ENCODE measurements at regions not wholly inside any gene's neighbourhood (a gene's known extent, or its start where the extent isn't known, plus 50 kb on each side); places are given as distances from the start of the nearest gene placed in this dataset.

DNA sequence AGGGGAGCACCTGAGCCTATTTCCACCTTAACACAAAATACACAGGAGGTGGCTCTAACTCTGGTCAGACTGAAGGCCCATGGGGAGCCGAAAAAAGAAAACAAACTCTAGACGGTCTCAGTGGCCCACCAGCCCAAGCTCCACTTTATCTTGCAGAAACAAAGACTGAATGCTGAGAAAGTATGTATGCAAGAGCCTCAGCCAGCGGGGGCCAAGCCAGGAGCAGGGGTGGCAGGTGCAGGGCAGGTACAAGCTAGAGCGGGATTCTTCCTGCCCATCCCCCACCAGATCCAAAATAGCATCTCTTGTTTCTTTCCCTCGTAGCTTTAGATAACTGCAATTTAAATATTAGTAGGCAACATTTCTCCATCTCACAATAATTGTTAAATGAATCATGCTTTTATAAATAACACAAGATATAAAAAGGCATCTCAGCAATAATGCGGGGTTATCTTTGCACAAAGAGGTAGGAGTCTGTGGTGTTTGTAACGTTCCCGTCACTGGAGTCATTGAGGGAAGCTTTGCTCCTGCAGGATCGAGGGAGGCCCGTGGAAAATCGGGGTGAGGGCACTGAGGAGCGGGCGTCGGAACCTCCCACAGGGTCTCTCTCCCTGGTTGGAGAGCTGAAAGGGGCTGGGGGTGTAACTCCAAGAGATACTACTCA is 418.0 kb downstream of the SHANK2 start:
- Histone ChIP-seq H3K4me1 (ENCODE audit: insufficient read depth) (no peaks in the 10 kb centered on the region), H3K4me3 (no peak overlapping the region), H3K27ac (no peak overlapping the region), H3K9me3 (ENCODE audit: low read depth) (no peaks in the 10 kb centered on the region), H3K27me3 (no peaks in the 10 kb centered on the region), H4K20me1 (ENCODE audit: insufficient read depth, poor library complexity, severe bottlenecking) (no peaks in the 10 kb centered on the region), H2AFZ (no peak overlapping the region), H3K36me3 (replicated peaks; ENCODE audit: insufficient read depth, low read depth) (no peaks in the 10 kb centered on the region), H3K79me2 (no peaks in the 10 kb centered on the region), H3K9me2 (replicated peaks; ENCODE audit: insufficient read depth) (no peaks in the 10 kb centered on the region), H3K4me2 (no peak overlapping the region)
- DNase-seq (ENCODE audit: low spot score), result no peak
- 87% methylated on average over 14 of the region's 14 CpGs for WGBS (ENCODE audit: low lambda C conversion rate, missing lambda C conversion rate)
- no peak for TF ChIP-seq EZH2phosphoT487 (IDR thresholded peaks at IDR 0.05; ENCODE audit: low read depth, severe bottlenecking, unreplicated experiment)

DNA sequence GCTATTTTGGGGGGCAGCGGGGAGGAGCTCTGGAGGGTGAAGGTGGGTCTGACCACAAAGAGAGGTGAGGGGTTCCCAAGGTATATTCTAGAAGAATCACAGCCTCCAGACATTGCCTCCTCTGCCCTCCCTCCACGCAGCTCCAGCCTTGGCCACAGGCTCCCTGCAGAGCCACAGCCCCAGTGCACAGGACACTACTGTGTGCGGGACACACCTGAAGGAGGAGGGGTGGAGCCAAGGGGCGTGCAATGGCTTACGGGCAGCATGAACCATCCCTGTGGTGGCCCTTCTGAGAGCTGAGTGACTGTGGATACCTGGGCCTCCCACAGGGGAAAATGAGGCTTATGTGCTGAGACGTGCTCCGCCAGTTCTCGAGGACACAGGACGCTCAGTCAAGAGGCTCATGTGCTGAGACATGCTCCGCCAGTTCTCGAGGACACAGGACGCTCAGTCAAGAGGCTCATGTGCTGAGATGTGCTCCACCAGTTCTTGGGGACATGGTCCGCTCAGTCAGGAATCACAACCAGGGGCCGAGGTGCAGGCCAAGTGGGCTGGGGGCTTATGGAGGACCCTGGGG is 417.3 kb downstream of the SHANK2 start:
- H3K4me3 ChIP-seq, result no peak overlapping the region
- no peaks in the 10 kb centered on the region for H4K20me1 ChIP-seq (ENCODE audit: insufficient read depth, poor library complexity, severe bottlenecking)
- H3K27ac ChIP-seq, result no peak overlapping the region
- 94% methylated on average over 14 of the region's 14 CpGs for WGBS (ENCODE audit: low lambda C conversion rate, missing lambda C conversion rate)
- TF ChIP-seq, protein P1, sequence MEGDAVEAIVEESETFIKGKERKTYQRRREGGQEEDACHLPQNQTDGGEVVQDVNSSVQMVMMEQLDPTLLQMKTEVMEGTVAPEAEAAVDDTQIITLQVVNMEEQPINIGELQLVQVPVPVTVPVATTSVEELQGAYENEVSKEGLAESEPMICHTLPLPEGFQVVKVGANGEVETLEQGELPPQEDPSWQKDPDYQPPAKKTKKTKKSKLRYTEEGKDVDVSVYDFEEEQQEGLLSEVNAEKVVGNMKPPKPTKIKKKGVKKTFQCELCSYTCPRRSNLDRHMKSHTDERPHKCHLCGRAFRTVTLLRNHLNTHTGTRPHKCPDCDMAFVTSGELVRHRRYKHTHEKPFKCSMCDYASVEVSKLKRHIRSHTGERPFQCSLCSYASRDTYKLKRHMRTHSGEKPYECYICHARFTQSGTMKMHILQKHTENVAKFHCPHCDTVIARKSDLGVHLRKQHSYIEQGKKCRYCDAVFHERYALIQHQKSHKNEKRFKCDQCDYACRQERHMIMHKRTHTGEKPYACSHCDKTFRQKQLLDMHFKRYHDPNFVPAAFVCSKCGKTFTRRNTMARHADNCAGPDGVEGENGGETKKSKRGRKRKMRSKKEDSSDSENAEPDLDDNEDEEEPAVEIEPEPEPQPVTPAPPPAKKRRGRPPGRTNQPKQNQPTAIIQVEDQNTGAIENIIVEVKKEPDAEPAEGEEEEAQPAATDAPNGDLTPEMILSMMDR (IDR thresholded peaks at IDR 0.05; ENCODE audit: poor library complexity), result no peak
- no peak for TF ChIP-seq EZH2 (IDR thresholded peaks at IDR 0.05; ENCODE audit: borderline replicate concordance)
- no peak for TF ChIP-seq EZH2phosphoT487 (IDR thresholded peaks at IDR 0.05; ENCODE audit: low read depth, severe bottlenecking, unreplicated experiment)
- no peaks in the 10 kb centered on the region for H3K9me3 ChIP-seq (ENCODE audit: low read depth)
- no peaks in the 10 kb centered on the region for H3K9me2 ChIP-seq (replicated peaks; ENCODE audit: insufficient read depth)
- H3K79me2 ChIP-seq, result no peaks in the 10 kb centered on the region
- H3K4me1 ChIP-seq (ENCODE audit: insufficient read depth), result no peaks in the 10 kb centered on the region
- H3K4me2 ChIP-seq, result no peak overlapping the region
- no peak overlapping the region for H2AFZ ChIP-seq
- H3K27me3 ChIP-seq, result no peaks in the 10 kb centered on the region
- no peak for DNase-seq (ENCODE audit: low spot score)
- H3K36me3 ChIP-seq (replicated peaks; ENCODE audit: insufficient read depth, low read depth), result no peaks in the 10 kb centered on the region

DNA sequence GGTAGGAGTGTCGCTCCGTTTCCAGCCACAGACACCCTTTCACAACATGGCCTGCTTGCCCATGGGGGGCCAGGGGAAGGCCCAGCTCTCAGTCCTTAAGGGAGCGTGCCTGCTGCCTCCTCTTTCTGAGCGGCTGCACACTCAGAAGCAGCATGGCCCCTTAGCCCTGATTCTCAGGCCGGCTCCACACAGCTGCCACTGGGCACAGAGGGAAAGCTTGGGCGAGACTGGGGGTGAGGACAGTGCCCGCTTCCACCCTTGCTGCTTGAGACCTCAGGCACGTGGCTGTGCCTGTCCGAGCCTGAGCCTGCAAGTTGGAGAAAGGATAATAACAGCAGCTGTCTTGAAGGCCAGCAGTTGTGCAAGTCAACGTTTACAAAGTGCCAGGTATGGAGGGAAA is 416.3 kb downstream of the SHANK2 start:
- no peak overlapping the region for H3K4me3 ChIP-seq
- H3K9me3 ChIP-seq (ENCODE audit: low read depth), result no peaks in the 10 kb centered on the region
- H3K79me2 ChIP-seq, result no peaks in the 10 kb centered on the region
- H3K27me3 ChIP-seq, result no peaks in the 10 kb centered on the region
- H3K4me2 ChIP-seq, result no peak overlapping the region
- no peaks in the 10 kb centered on the region for H3K36me3 ChIP-seq (replicated peaks; ENCODE audit: insufficient read depth, low read depth)
- no peak overlapping the region for H3K27ac ChIP-seq
- no peak for DNase-seq (ENCODE audit: low spot score)
- no peak overlapping the region for H2AFZ ChIP-seq
- H3K4me1 ChIP-seq (ENCODE audit: insufficient read depth), result no peaks in the 10 kb centered on the region
- H3K9me2 ChIP-seq (replicated peaks; ENCODE audit: insufficient read depth), result no peaks in the 10 kb centered on the region
- no peaks in the 10 kb centered on the region for H4K20me1 ChIP-seq (ENCODE audit: insufficient read depth, poor library complexity, severe bottlenecking)
- WGBS (ENCODE audit: low lambda C conversion rate, missing lambda C conversion rate), result 90% methylated on average over 10 of the region's 10 CpGs
- TF ChIP-seq EZH2 (IDR thresholded peaks at IDR 0.05; ENCODE audit: borderline replicate concordance) (no peak), EZH2phosphoT487 (IDR thresholded peaks at IDR 0.05; ENCODE audit: low read depth, severe bottlenecking, unreplicated experiment) (no peak)
- TF ChIP-seq, protein P1 (IDR thresholded peaks at IDR 0.05; ENCODE audit: poor library complexity), result no peak

DNA sequence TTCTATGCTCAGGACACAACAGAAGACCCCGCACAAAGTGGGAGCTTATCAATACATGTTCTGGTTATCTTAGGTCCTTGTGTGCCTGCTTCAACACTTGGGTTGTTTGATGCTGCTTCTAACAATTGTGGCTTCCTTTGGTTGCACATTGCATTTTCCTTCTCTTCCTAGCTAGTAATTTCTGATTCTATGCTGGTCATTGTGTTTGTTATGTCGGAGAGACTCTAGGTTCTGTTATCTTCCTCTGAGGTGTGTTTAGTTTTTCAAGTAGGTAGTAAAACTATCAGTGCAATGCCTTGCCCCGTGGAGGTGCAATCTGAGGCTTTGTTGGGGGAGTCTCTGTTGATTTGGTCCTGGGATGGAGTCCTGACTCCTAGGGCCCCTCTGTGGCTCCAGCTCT is 414.2 kb downstream of the SHANK2 start:
- Histone ChIP-seq H3K27ac (no peak overlapping the region), H3K36me3 (replicated peaks; ENCODE audit: insufficient read depth, low read depth) (no peaks in the 10 kb centered on the region), H3K4me2 (no peak overlapping the region), H3K79me2 (no peaks in the 10 kb centered on the region), H3K27me3 (no peaks in the 10 kb centered on the region), H3K4me1 (ENCODE audit: insufficient read depth) (no peaks in the 10 kb centered on the region), H3K9me3 (ENCODE audit: low read depth) (no peaks in the 10 kb centered on the region), H3K4me3 (no peak overlapping the region), H2AFZ (no peak overlapping the region), H3K9me2 (replicated peaks; ENCODE audit: insufficient read depth) (no peaks in the 10 kb centered on the region), H4K20me1 (ENCODE audit: insufficient read depth, poor library complexity, severe bottlenecking) (no peaks in the 10 kb centered on the region)
- 82% methylated on average over 3 of the region's 3 CpGs for WGBS (ENCODE audit: low lambda C conversion rate, missing lambda C conversion rate)
- TF ChIP-seq EZH2 (IDR thresholded peaks at IDR 0.05; ENCODE audit: borderline replicate concordance) (no peak), EZH2phosphoT487 (IDR thresholded peaks at IDR 0.05; ENCODE audit: low read depth, severe bottlenecking, unreplicated experiment) (no peak)
- TF ChIP-seq, protein P1 (IDR thresholded peaks at IDR 0.05; ENCODE audit: poor library complexity), result no peak
- no peak for DNase-seq (ENCODE audit: low spot score)
